ENCODE measurements at regions not wholly inside any gene's neighbourhood (a gene's known extent, or its start where the extent isn't known, plus 50 kb on each side); places are given as distances from the start of the nearest gene placed in this dataset.

- Histone ChIP-seq H3K27me3 (no peaks in the 10 kb centered on the region), H3K36me3 (no peaks in the 10 kb centered on the region), H3K4me1 (no peaks in the 10 kb centered on the region), H3K9me3 (peaks cover 0 to 14% of the 10 kb centered on the region in 2 donors), H3K27ac (no peak overlapping the region), H3K4me3 (no peak overlapping the region)
- TF ChIP-seq CTCF (IDR thresholded peaks at IDR 0.05) (no peak), POLR2A (IDR thresholded peaks at IDR 0.05) (no peak), POLR2AphosphoS5 (IDR thresholded peaks at IDR 0.05) (no peak)
- intact Hi-C loops (cut with DNase I; ENCODE audit: low total_unique reads), result no loop called here
- no peak for DNase-seq (ENCODE audit: low spot score in 2 of 2)
These were observed 1583.2 kb downstream of the SUCLG1 start for GRCh38 chr2:82875858-82876257.

- intact Hi-C loops (cut with DNase I; ENCODE audit: low total_unique reads), result no loop called here
- Histone ChIP-seq H3K4me3 (no peak overlapping the region), H3K36me3 (no peaks in the 10 kb centered on the region), H3K27me3 (no peaks in the 10 kb centered on the region), H3K9me3 (no peaks in the 10 kb centered on the region), H3K27ac (no peak overlapping the region), H3K4me1 (no peaks in the 10 kb centered on the region)
- TF ChIP-seq POLR2AphosphoS5 (IDR thresholded peaks at IDR 0.05) (no peak), CTCF (IDR thresholded peaks at IDR 0.05) (no peak), POLR2A (IDR thresholded peaks at IDR 0.05) (no peak)
- no peak for DNase-seq (ENCODE audit: low spot score in 2 of 2)
These were observed 1601.1 kb downstream of the SUCLG1 start for GRCh38 chr2:82857967-82858366.

- intact Hi-C loops (cut with DNase I; ENCODE audit: low total_unique reads), result no loop called here
- Histone ChIP-seq H3K4me1 (no peaks in the 10 kb centered on the region), H3K4me3 (no peak overlapping the region), H3K36me3 (no peaks in the 10 kb centered on the region), H3K27ac (no peak overlapping the region), H3K27me3 (no peaks in the 10 kb centered on the region), H3K9me3 (no peaks in the 10 kb centered on the region)
- DNase-seq (ENCODE audit: low spot score in 2 of 2), result no peak
- TF ChIP-seq POLR2AphosphoS5 (IDR thresholded peaks at IDR 0.05) (no peak), CTCF (IDR thresholded peaks at IDR 0.05) (no peak), POLR2A (IDR thresholded peaks at IDR 0.05) (no peak)
These were observed 1605.8 kb downstream of the SUCLG1 start for GRCh38 chr2:82853299-82853698.

- H3K27ac ChIP-seq, result no peak overlapping the region
- no peak overlapping the region for H3K4me3 ChIP-seq
- intact Hi-C loops (cut with DNase I; ENCODE audit: low total_unique reads), result no loop called here
- H3K27me3 ChIP-seq, result no peaks in the 10 kb centered on the region
- H3K9me3 ChIP-seq, result no peaks in the 10 kb centered on the region
- H3K4me1 ChIP-seq, result no peaks in the 10 kb centered on the region
- no peak for TF ChIP-seq POLR2AphosphoS5 (IDR thresholded peaks at IDR 0.05)
- TF ChIP-seq CTCF (IDR thresholded peaks at IDR 0.05), result no peak
- TF ChIP-seq POLR2A (IDR thresholded peaks at IDR 0.05), result no peak
- no peak for DNase-seq (ENCODE audit: low spot score in 2 of 2)
- H3K36me3 ChIP-seq, result no peaks in the 10 kb centered on the region
These were observed 1606.3 kb downstream of the SUCLG1 start for GRCh38 chr2:82852787-82853186.

GRCh38 chr2:82848285-82848684, 1610.8 kb downstream of the SUCLG1 start:
- no peak for DNase-seq (ENCODE audit: low spot score in 2 of 2)
- Histone ChIP-seq H3K27me3 (no peaks in the 10 kb centered on the region), H3K4me1 (no peaks in the 10 kb centered on the region), H3K4me3 (no peak overlapping the region), H3K36me3 (no peaks in the 10 kb centered on the region), H3K9me3 (no peaks in the 10 kb centered on the region), H3K27ac (no peak overlapping the region)
- TF ChIP-seq CTCF (IDR thresholded peaks at IDR 0.05), result no peak
- no peak for TF ChIP-seq POLR2AphosphoS5 (IDR thresholded peaks at IDR 0.05)
- TF ChIP-seq POLR2A (IDR thresholded peaks at IDR 0.05), result no peak
- intact Hi-C loops (cut with DNase I; ENCODE audit: low total_unique reads), result no loop called here

Data from breast epithelium (tissue), 4 donors.